HG03280 (cell line): ENCODE measurements at regions not wholly inside any gene's neighbourhood (a gene's known extent, or its start where the extent isn't known, plus 50 kb on each side); places are given as distances from the start of the nearest gene placed in this dataset.
"Not testable (repeated sequence)": the region's sequence is repeated elsewhere in the genome, so short reads cannot be mapped to it uniquely, and the experiment has no call there.

Experiments used
- ATAC-seq: cut with Tn5 transposase; IDR thresholded peaks from one replicate; pipeline ENCODE4 v1.9.1; 2021; ENCODE audit warnings: mild to moderate bottlenecking, moderate library complexity; ENCODE audit not compliant: unreplicated experiment

DNA sequence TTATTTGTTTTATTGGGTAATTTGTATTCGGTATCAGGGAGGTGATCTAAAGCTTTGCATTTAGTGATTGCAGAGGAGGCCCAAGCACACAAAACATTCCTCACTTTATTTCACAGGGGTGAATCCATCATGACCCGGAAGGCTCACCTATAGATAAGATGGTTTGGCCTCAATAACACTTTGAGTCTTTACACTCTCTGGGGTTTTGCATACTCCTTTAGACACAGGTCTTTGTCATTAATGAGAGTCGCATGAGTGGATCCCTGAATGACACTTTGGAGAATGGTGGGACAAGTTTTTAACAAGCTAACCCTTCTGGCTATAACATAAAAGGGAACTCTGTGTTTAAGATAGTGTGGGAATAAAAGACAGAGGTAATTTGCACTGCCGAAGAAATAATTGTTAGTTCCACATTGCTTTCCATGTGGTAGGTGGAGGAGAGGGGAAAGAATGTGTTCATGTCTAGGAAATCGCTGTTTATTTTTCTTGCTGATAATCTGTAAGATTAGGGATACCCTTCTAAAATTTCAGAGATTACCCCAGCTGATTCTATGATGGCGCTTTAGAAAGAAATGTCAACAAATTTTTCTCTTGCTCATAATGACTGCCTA, 455.8 kb downstream of the TFEC start:
- no peak for ATAC-seq

DNA sequence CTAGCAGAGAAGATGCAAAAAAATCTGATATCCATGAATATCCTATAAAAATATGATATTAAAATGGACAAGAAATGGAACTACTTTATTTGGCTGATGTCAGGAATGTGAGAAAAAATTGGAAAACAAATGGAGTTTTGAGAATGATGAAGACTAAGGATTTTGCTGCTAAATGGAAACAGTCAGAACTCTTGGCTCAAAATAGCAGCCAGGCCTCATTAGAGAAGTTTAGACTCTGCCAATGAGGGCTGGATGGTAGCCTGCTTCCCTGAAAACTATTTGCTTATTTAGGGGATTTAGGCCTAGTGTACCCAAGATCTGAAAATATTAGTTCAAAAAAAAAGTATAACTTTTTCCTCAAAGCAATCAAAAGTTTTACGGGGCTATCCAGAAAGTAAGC, 458.5 kb downstream of the TFEC start:
- ATAC-seq = no peak

DNA sequence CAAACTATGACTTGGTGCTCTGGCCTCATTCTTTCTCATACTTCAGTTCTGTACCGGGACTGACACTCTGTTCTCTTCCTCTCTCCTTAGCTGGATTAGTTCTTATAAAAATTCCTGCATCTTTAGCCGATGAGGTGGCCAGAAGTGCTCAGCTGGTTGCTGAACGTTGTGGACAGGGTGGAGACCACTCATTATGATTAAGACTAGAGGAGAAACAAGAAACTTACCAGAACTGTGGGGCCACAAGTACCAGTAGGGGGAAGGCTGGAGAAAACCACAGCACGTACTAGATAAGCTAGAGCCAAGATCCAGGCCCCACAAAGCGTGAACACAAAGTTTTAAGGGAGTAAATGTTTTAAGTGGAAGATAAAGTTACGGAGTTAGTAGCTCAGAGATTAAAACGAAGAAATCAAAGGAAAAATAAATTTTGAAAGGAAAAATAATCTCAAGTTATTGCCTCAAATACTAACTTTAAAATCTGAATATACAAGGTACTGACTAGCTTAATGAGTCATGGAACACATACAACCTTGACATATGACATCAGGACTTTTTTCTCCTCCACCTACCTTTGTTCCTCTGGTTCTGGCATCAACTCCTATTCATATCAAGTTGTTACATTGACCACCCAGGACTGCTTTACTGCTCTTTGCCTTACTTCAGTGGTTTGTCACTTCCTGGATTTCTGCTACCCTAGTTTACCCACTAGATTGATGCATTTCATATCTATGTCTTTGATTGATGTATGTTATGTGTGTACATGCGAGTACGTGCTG, 469.0 kb downstream of the TFEC start:
- ATAC-seq = no peak

DNA sequence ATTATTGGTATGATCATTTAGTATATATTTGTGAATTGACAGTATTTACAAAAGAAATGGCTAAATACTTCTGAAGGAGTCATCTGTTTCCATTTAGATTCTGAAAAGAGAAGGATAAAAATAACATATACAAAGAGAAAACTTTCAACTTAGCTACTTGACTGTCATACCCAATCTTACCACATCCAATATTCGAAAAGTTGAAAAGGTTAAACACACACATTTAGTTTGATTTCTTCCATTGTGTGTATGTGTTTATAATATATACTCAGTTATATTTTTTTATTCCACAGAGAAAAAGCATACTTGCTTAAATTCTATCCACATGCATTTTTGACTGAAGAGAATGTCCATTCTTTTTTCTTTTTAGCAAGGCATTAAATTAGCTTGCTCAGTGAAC, 470.7 kb downstream of the TFEC start:
- no peak for ATAC-seq

DNA sequence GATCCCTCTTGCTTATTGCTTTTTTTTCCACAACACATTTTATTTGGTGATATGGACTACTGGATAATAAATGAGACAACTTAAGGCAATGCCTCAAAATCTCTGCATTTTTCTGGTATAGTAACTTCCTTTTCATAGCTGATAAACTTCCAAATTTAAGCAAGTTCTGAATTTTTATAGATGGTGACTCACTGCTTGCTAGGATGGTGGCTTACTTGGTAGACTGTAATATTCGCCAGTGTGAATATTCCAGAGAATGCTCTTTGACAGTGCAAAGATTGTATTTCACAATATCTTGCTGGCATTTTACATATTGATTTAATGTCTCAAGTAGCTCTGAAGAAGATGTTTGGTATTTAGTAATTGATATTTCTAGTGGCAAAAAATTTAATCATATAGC, 472.4 kb downstream of the TFEC start:
- ATAC-seq = no peak

DNA sequence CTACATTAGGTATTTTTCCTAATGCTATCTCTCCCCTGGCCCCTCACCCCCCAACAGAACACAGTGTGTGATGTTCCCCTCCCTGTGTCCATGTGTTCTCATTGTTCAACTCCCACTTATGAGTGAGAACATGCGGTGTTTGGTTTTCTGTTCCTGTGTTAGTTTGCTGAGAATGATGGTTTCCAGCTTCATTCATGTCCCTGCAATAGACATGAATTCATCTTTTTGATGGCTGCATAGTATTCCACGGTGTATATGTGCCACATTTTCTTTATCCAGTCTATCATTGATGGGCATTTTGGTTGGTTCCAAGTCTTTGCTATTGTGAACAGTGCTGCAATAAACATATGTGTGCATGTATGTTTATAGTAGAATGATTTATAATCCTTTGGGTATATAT, 473.3 kb downstream of the TFEC start:
- ATAC-seq = not testable (repeated sequence)

DNA sequence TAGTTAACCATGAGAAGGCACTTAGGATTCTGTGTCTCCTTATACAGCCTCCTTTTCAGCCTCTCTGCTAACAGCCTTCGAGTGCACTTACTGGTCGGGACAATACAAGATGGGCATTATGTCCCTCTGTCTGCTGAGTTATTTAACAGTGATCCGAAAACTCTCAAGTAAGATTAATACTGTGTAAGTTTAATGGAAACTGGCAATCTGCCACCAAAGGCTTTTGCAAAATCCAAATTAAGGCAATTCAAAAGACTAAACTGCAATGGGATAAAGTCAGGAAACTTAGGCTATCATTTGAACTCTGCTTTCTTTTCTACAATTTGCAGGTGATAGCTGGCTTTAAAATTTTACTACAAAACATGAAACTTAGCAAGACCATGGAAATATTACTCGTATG, 477.8 kb downstream of the TFEC start:
- no peak for ATAC-seq

DNA sequence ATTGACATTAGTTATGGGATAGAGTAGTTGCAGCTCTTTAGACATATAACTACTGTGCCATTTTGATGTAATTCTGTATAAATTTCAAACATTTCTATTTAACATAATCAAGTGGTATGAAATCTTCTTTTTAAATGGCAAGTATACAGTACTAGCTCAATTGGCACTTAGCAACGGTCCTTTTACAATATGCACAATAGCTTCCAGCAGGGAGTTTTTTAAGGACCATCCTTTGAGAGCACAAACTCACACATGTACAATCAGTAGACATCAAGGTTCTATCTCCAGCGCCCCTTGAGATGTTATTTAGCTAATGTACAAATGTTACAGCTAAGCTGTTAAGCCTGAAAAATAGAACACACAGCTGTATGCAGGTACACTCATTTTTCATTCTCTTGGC, 480.7 kb downstream of the TFEC start:
- ATAC-seq = no peak

DNA sequence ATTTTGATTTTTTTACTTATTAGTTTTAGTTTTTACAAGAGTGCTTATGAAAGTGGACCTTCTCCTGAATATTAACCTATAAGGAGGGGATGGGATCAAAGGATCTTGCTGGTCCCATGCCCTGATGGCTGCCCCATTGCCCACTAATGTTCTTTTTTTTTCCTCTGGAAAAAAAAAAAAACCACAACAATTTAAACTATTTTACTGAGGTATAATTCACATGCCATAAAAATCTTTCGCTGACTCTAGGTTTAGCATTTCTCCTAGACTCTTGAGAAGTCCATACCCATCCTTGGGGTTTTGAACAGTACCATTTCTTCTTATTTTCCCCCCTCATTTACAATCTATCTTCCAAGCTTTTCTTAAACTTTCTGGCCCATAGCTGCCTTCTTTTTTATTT, 481.8 kb downstream of the TFEC start:
- ATAC-seq = no peak

DNA sequence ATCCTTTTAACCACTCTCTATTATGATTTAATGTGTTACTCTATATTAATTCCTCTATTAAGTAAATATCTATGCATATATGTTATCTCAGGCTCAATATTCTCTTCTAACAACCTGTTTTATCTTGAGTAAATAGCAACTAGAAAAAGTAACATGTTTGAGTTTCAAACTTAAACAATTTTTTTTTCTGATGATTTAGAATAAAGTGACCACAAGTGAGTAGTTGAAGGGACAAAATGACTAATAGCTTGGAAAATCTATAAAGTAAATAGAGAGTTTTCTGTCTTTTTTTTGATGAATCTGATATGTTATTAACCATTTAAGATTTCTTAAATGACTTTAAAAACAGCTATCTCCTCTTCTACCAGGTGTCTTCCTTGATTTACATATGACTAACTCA, 483.8 kb downstream of the TFEC start:
- ATAC-seq = no peak

DNA sequence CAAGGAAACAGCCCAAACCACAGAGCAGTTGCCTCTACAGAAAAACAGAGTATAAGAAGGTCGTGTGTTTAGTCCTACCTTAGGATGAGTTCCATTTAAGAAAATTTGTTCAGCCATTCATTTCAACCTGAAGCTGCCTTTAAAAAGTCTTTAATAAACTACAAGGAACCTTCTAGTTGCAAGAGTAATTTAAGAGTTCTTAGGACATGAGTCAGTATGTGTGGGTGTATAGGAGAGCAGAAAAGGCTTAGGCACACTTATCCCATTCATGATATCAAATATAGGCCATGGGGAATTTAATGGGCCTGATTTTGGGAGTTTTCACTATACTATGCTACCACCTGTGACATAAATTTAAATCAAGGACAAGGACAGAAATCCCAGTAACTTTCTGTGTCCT, 496.8 kb downstream of the TFEC start:
- no peak for ATAC-seq

DNA sequence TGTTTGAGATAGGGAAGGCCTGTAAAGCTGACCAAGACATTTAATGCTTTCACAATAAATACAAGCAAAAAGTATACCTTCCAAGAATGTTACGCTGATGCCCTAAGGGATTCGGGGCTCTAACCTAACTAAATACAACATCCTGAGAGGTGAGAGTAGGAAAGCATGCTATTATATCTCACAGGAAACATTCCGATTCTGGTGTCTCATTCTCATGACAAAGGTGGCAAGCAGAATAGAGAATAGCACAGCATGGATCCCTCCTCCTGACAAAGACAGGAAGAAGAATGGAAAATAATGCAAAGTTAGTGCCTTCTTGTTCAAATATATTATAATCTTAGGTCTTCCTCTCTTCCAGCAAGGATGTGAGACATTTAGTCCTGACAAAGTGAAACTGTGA, 504.3 kb downstream of the TFEC start:
- ATAC-seq = no peak

DNA sequence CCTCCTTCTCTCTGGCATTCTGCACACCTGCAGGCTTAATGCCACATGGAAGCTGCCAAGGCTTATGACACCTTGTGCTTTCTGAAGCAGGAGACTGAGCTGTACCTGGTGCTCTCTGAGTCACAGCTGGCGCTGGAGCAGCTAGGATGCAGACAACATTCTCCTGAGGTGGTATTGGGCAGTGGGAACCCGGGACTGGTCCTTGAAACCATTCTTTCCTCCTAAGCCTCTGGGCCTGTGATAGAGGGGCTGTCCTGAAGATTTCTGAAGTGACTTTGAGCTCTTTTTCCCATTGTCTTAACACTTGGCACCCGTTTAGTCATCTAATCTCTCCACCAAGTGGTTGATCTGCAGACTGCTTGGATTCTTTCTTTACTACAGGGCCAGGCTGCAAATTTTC, 508.4 kb downstream of the TFEC start:
- no peak for ATAC-seq

DNA sequence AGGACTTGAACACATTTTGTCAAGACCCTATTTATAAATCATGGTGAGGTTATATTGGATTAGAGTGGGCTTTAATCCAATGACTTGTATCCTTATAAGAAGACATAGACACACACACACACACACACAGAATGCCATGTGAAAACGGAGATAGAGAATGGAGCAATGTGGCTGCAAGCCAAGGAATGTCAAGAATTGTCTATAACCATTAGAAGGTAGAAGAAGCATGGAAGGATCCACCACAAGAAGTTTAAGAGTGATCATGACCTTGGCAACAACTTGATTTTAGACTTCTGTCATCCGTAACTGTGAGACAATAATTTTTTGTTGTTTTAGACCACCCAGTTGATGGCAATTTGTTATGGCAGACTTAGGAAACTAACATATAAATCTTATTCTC, 514.2 kb downstream of the TFEC start:
- ATAC-seq = no peak

DNA sequence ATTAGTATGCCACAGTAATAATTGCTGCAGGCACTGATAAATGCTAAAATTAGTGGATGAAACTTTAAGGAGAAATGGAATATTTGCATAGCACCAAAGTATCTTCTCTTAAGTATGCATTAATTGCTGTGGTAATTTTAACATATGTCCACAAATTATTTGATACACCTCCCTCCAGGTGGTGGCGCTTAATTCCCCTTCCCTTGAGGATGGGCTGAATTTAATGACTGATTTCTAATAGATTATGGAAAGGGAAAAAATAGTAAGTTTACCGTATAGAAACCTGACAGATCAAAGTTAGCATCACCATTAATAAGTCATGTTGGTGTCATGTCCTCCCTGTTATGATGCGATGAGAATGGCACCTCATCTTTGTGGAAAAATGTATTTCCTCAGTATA, 519.2 kb downstream of the TFEC start:
- ATAC-seq = no peak

DNA sequence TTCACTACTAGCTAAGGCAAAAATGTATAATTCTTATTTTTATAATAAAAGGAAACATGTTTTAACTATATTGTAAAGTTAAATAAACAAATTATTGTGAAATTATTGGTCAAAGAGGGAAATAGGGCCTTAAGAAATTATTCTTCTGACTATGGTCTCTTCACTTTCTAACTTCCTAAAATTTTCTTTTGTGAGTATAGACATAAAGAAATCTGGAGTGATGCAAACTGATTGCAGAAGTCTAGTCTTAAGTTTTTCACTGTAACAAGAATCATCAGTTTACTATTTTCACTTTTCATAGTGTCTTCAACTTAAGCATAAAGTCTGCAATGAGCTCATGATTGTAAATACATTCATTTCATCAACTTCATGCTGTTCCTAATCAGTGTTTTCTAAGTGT, 525.4 kb downstream of the TFEC start:
- ATAC-seq = no peak

DNA sequence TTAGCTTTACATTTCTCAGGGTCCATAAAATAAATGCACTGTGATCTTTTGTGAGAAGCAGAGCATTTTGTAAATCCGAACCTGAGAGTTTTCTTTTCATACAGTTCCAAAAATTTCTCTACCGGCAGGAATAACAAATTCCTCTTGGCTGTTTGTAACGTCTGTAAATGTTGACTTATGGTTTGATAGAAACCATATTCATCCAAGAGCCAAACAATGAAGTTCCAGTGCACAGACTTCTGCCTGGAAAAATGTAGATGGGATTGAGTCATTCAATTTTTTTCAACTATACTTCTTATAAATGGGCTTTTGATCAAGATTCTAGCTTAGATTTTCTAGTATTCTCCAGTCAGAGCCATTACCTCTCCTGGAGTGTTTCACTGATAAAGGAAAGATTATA, 530.6 kb downstream of the TFEC start:
- no peak for ATAC-seq

DNA sequence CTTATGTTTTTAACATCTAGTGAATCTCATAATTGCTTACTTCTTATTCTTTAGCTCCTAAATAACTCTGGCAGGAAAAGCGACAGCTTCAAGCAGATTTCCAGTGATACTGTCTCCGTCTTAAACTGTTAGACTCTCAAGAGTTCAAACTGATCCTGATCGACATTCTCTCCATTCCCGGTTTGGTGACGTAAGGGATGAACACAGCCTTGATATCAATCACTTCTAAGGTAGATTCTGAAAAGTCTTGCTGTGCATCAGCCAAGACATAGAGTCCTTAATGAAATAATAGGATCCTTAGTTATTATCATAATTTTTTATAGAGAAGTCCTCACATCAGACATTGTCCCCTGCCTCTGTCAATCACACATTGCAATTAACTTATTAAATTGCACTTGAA, 534.6 kb downstream of the TFEC start:
- no peak for ATAC-seq

DNA sequence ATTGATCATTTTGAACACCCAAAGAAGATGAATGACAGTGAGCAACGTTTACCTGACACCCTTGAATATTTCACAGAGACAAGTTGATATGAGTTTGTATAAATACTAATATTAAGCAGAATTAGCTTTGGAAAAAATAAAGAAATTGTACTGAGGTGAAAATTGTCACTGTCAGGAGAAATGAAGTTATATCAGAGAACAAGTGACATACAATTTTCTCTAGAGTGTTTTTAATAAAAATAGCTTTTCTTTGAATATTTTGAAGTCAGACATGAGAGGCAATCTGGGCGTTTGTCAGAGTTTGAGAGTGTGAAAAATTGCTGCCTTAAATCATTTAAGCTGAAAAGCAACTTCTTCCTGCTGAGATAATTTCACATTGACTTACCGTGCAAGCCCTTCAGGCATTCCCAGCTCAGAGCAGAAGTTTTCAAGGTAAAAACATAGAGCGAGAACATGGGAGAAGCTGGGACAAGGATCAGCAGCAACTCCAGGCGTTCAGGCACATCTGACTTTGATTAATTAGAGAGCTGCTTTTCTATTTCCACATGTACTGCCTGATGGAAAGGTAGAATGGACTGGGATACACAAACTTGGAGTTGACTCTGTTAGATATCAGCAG, 535.9 kb downstream of the TFEC start:
- ATAC-seq = no peak

DNA sequence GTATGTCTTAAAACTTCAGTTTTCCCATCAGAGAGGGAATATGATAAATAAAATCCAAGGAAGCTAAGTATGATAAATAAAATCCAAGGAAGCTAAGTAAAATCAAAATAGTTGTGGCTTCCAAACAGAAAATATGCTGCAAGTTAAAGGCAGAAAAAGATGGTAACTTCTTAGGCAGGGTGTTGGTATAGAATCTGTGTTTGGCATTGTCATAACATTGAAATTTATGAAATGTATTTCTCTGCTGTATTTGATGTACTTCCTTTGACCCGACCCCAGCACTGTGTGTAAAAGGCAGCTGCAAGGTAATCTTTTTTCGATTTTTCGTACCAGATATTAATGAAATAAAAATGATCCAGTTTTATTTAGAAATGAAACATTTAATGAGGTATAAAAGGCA, 537.2 kb downstream of the TFEC start:
- ATAC-seq = no peak

DNA sequence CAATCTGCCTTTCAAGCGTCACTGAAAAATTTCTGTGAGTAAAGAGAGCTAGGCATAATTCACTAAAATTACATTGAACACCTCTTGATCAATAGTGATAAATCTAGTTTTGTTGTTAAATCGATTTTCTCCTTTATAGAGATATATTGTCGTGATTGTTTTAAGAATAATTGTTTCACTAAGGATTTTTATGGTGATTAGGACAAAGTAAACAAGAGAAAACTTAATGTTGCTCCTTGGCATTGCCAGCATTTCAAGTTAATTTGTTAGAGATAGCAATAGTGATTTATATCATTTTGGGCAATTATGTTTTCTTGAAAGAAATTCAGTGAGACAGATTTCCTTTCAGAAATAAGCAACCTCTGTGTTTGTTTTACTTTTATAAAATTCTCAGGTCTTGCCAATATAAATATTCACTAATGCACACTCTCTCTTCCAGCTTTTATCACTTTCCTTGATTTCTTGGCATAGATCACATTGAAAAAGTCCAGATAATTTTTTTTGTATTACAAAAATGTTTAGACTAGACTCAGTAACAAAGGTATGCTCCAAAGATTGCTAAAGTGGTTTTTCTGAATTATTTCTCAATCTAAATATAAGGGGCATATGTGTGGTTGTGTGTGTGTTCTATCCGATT, 538.7 kb downstream of the TFEC start:
- ATAC-seq = no peak

DNA sequence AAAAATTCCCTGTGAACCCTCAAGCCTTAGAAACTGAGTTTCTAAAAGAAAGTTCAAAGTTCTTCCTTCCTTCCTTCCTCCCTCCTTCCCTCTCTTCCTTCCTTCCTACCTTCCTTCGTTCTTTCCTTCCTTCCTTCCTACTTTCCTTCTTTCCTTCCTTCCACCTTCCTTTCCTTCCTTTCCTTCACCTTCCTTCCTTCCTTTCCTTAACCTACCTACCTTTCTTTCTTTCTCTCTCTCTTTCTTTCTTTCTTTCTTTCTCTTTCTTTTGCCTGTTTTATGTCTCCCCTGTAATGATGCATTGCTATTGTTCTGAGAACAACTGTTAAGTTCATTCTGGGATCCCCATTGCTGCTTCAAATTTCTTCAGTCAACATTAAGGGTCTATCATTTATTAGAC, 551.1 kb downstream of the TFEC start:
- ATAC-seq = no peak
